H1 (cell line): ENCODE measurements at regions not wholly inside any gene's neighbourhood (a gene's known extent, or its start where the extent isn't known, plus 50 kb on each side); places are given as distances from the start of the nearest gene placed in this dataset.

ENCODE experiments used
- GABPA ChIP-seq: IDR thresholded peaks from 2 replicates; pipeline ENCODE4 v1.6.1; 2011; ENCODE audit warnings: mild to moderate bottlenecking, low read length, moderate library complexity, borderline replicate concordance; ENCODE audit not compliant: insufficient read depth
- KDM1A ChIP-seq: fragments of 200-600, 300-600 bp; sonication (generic); IDR thresholded peaks from 2 replicates; pipeline ENCODE4 v1.7.1; 2016; ENCODE audit warnings: mild to moderate bottlenecking, low read length, borderline replicate concordance
- TF ChIP-seq, protein P1 (sequence below): fragments of 300-600 bp; sonication (generic); IDR thresholded peaks from 2 replicates; pipeline ENCODE4 v1.7.1; 2012; ENCODE audit warnings: low read length, moderate library complexity, mild to moderate bottlenecking, inconsistent platforms; ENCODE audit not compliant: insufficient replicate concordance

GRCh38 chr13:57815600-57815999 is 184.1 kb downstream of the PCDH17 start (continued):
- TF ChIP-seq, protein P1, sequence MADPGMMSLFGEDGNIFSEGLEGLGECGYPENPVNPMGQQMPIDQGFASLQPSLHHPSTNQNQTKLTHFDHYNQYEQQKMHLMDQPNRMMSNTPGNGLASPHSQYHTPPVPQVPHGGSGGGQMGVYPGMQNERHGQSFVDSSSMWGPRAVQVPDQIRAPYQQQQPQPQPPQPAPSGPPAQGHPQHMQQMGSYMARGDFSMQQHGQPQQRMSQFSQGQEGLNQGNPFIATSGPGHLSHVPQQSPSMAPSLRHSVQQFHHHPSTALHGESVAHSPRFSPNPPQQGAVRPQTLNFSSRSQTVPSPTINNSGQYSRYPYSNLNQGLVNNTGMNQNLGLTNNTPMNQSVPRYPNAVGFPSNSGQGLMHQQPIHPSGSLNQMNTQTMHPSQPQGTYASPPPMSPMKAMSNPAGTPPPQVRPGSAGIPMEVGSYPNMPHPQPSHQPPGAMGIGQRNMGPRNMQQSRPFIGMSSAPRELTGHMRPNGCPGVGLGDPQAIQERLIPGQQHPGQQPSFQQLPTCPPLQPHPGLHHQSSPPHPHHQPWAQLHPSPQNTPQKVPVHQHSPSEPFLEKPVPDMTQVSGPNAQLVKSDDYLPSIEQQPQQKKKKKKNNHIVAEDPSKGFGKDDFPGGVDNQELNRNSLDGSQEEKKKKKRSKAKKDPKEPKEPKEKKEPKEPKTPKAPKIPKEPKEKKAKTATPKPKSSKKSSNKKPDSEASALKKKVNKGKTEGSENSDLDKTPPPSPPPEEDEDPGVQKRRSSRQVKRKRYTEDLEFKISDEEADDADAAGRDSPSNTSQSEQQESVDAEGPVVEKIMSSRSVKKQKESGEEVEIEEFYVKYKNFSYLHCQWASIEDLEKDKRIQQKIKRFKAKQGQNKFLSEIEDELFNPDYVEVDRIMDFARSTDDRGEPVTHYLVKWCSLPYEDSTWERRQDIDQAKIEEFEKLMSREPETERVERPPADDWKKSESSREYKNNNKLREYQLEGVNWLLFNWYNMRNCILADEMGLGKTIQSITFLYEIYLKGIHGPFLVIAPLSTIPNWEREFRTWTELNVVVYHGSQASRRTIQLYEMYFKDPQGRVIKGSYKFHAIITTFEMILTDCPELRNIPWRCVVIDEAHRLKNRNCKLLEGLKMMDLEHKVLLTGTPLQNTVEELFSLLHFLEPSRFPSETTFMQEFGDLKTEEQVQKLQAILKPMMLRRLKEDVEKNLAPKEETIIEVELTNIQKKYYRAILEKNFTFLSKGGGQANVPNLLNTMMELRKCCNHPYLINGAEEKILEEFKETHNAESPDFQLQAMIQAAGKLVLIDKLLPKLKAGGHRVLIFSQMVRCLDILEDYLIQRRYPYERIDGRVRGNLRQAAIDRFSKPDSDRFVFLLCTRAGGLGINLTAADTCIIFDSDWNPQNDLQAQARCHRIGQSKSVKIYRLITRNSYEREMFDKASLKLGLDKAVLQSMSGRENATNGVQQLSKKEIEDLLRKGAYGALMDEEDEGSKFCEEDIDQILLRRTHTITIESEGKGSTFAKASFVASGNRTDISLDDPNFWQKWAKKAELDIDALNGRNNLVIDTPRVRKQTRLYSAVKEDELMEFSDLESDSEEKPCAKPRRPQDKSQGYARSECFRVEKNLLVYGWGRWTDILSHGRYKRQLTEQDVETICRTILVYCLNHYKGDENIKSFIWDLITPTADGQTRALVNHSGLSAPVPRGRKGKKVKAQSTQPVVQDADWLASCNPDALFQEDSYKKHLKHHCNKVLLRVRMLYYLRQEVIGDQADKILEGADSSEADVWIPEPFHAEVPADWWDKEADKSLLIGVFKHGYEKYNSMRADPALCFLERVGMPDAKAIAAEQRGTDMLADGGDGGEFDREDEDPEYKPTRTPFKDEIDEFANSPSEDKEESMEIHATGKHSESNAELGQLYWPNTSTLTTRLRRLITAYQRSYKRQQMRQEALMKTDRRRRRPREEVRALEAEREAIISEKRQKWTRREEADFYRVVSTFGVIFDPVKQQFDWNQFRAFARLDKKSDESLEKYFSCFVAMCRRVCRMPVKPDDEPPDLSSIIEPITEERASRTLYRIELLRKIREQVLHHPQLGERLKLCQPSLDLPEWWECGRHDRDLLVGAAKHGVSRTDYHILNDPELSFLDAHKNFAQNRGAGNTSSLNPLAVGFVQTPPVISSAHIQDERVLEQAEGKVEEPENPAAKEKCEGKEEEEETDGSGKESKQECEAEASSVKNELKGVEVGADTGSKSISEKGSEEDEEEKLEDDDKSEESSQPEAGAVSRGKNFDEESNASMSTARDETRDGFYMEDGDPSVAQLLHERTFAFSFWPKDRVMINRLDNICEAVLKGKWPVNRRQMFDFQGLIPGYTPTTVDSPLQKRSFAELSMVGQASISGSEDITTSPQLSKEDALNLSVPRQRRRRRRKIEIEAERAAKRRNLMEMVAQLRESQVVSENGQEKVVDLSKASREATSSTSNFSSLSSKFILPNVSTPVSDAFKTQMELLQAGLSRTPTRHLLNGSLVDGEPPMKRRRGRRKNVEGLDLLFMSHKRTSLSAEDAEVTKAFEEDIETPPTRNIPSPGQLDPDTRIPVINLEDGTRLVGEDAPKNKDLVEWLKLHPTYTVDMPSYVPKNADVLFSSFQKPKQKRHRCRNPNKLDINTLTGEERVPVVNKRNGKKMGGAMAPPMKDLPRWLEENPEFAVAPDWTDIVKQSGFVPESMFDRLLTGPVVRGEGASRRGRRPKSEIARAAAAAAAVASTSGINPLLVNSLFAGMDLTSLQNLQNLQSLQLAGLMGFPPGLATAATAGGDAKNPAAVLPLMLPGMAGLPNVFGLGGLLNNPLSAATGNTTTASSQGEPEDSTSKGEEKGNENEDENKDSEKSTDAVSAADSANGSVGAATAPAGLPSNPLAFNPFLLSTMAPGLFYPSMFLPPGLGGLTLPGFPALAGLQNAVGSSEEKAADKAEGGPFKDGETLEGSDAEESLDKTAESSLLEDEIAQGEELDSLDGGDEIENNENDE = no peak
- TF ChIP-seq KDM1A (no peak), GABPA (no peak)
